ENCODE measurements at regions not wholly inside any gene's neighbourhood (a gene's known extent, or its start where the extent isn't known, plus 50 kb on each side); places are given as distances from the start of the nearest gene placed in this dataset.

GRCh38 chr16:77624085-77624484 lies 98.2 kb upstream of the NUDT7 start:
- no peak for FAIRE-seq
- POLR2A ChIA-PET (ENCODE audit: partially characterized antibody) = no interaction called here

More at GRCh38 chr16:77624085-77624484, 98.2 kb upstream of the NUDT7 start:
- Histone ChIP-seq H3K9me3 (ENCODE audit: insufficient read depth in 2 of 2, low read depth in 1 of 2, low read length in 1 of 2) (no peaks in the 10 kb centered on the region), H3K4me3 (ENCODE audit: extremely low read depth in 1 of 4, insufficient read depth in 2 of 4, low read depth in 3 of 4, low read length in 4 of 4) (no peak overlapping the region), H2BK120ac (replicated peaks; ENCODE audit: low read depth, low read length) (no peak overlapping the region), H2BK15ac (ENCODE audit: low read length) (no peak overlapping the region), H3K4me1 (replicated peaks in 1 of 4; ENCODE audit: control insufficient read depth in 3 of 4, insufficient read depth in 4 of 4, low read length in 3 of 4) (no peaks in the 10 kb centered on the region), H4K91ac (replicated peaks; ENCODE audit: insufficient read length, low read length) (no peak overlapping the region), H3K27ac (ENCODE audit: low read depth, low read length) (no peak overlapping the region), H3K79me1 (ENCODE audit: low read depth, low read length) (no peaks in the 10 kb centered on the region), H3K27me3 (replicated peaks in 1 of 4; ENCODE audit: control insufficient read depth in 3 of 4, extremely low read depth in 1 of 4, insufficient read depth in 3 of 4, low read length in 3 of 4) (no peaks in the 10 kb centered on the region), H3K36me3 (ENCODE audit: control insufficient read depth in 2 of 4, insufficient read depth in 4 of 4, low read length in 3 of 4) (no peaks in the 10 kb centered on the region), H3K23ac (ENCODE audit: insufficient read length) (no peak overlapping the region), H4K20me1 (replicated peaks in 1 of 2; ENCODE audit: control insufficient read depth in 1 of 2, insufficient read depth in 2 of 2, low read length in 2 of 2) (no peaks in the 10 kb centered on the region), H4K8ac (ENCODE audit: extremely low read depth, insufficient read depth, low read length) (no peak overlapping the region), H2BK20ac (ENCODE audit: low read length) (no peak overlapping the region), H3K23me2 (ENCODE audit: low read depth, low read length) (no peaks in the 10 kb centered on the region), H3K79me2 (ENCODE audit: control insufficient read depth in 1 of 2, insufficient read depth in 2 of 2, low read length in 2 of 2) (no peaks in the 10 kb centered on the region), H4K5ac (ENCODE audit: insufficient read length, low read depth, low read length) (no peak overlapping the region), H3K18ac (ENCODE audit: extremely low read depth, low read length) (no peak overlapping the region), H2BK5ac (ENCODE audit: low read depth, low read length) (no peak overlapping the region), H3K4me2 (ENCODE audit: insufficient read depth in 1 of 2, low read depth in 2 of 2, low read length in 2 of 2) (no peak overlapping the region), H3K9ac (replicated peaks in 1 of 4; ENCODE audit: extremely low read depth in 1 of 4, low read depth in 3 of 4, low read length in 3 of 4) (no peak overlapping the region), H2AK5ac (ENCODE audit: low read depth, low read length) (no peak overlapping the region), H3K4ac (replicated peaks; ENCODE audit: insufficient read length, low read depth, low read length) (no peak overlapping the region), H2BK12ac (ENCODE audit: low read depth, low read length) (no peak overlapping the region), H2AFZ (ENCODE audit: low read length) (no peak overlapping the region), H3K56ac (replicated peaks; ENCODE audit: insufficient read length, low read depth, low read length) (no peak overlapping the region), H3K14ac (ENCODE audit: insufficient read length) (no peak overlapping the region)
- WGBS, 2 experiments (ENCODE audit: extremely low coverage in 1 of 2, insufficient coverage in 1 of 2, insufficient read length in 1 of 2, insufficient replicate concordance in 2 of 2, low coverage in 1 of 2, low lambda C conversion rate in 2 of 2, missing lambda C conversion rate in 1 of 2) = 97% methylated on average over 9 of the region's 9 CpGs; no CpG with 5 or more reads in 1 of the 2 experiments
- no peak for DNase-seq (ENCODE audit: low read depth in 1 of 2, low spot score in 2 of 2)
- CTCF ChIA-PET (ENCODE audit: partially characterized antibody) = no interaction called here
- TF ChIP-seq SP1 (IDR thresholded peaks at IDR 0.05; ENCODE audit: low read depth, low read length) = no peak
- TF ChIP-seq ASH2L (IDR thresholded peaks at IDR 0.05; ENCODE audit: low read length) = no peak
- no peak for TF ChIP-seq CTBP2 (IDR thresholded peaks at IDR 0.05; ENCODE audit: borderline replicate concordance, insufficient read depth, insufficient read length, low read length)
- TF ChIP-seq RAD21 (IDR thresholded peaks at IDR 0.05 in 1 of 2, conservative IDR thresholded peaks at IDR 0.05 in 1 of 2; ENCODE audit: low read depth in 2 of 2, low read length in 2 of 2) = no peak
- no peak for TF ChIP-seq YY1 (IDR thresholded peaks at IDR 0.05; ENCODE audit: low read depth, low read length)
- no peak for TF ChIP-seq EZH2 (IDR thresholded peaks at IDR 0.05; ENCODE audit: low read depth, low read length, severe bottlenecking)
- no peak for TF ChIP-seq TAF7 (optimal IDR thresholded peaks at IDR 0.05; ENCODE audit: borderline replicate concordance, low read depth, low read length)
- no peak for TF ChIP-seq JUND (IDR thresholded peaks at IDR 0.05; ENCODE audit: low read length)
- TF ChIP-seq TEAD4 (IDR thresholded peaks at IDR 0.05; ENCODE audit: low read depth, low read length) = no peak
- no peak for TF ChIP-seq SUZ12 (IDR thresholded peaks at IDR 0.05; ENCODE audit: low read length)
- no peak for TF ChIP-seq TBP (IDR thresholded peaks at IDR 0.05; ENCODE audit: low read depth, low read length)
- TF ChIP-seq CBX8 (IDR thresholded peaks at IDR 0.05; ENCODE audit: borderline replicate concordance, low read depth, low read length) = no peak
- no peak for TF ChIP-seq RFX5 (IDR thresholded peaks at IDR 0.05; ENCODE audit: borderline replicate concordance, low read depth, low read length)

Measured in H1 (cell line).